Trophoblast cell (in vitro differentiated cells and primary cell): ENCODE measurements at regions not wholly inside any gene's neighbourhood (a gene's known extent, or its start where the extent isn't known, plus 50 kb on each side); places are given as distances from the start of the nearest gene placed in this dataset.

Experiments
- DNase-seq, 2 donors: peaks; one replicate each; pipeline ENCODE4 v3.0.0-alpha.2; 2016
- H2AFZ ChIP-seq: 2 replicates; pipeline ENCODE4 v1.6.1; 2013; ENCODE audit warnings: low read length, moderate library complexity, mild to moderate bottlenecking; ENCODE audit not compliant: insufficient read depth, poor library complexity
- H2AK5ac ChIP-seq: 2 replicates; pipeline ENCODE4 v1.6.1; 2013; ENCODE audit warnings: mild to moderate bottlenecking, low read length
- H2BK120ac ChIP-seq: 2 replicates; pipeline ENCODE4 v1.6.1; 2013; ENCODE audit warnings: low read length, mild to moderate bottlenecking, moderate library complexity; ENCODE audit not compliant: insufficient read depth, poor library complexity
- H2BK12ac ChIP-seq: 2 replicates; pipeline ENCODE4 v1.6.1; 2013; ENCODE audit warnings: mild to moderate bottlenecking, low read length, moderate library complexity
- H2BK5ac ChIP-seq: 2 replicates; pipeline ENCODE4 v1.6.1; 2013; ENCODE audit warnings: low read length, low read depth, moderate library complexity, mild to moderate bottlenecking; ENCODE audit not compliant: poor library complexity
- H3K14ac ChIP-seq: 2 replicates; pipeline ENCODE4 v1.6.1; 2013; ENCODE audit warnings: mild to moderate bottlenecking, low read length
- H3K18ac ChIP-seq: 2 replicates; pipeline ENCODE4 v1.6.1; 2013; ENCODE audit warnings: mild to moderate bottlenecking, low read length
- H3K23ac ChIP-seq: 2 replicates; pipeline ENCODE4 v1.6.1; 2013; ENCODE audit warnings: low read length
- H3K27ac ChIP-seq: 2 replicates; pipeline ENCODE4 v1.5.1; 2013; ENCODE audit warnings: low read depth, mild to moderate bottlenecking, inconsistent platforms, low read length, moderate library complexity
- H3K27me3 ChIP-seq: 2 replicates; pipeline ENCODE4 v1.6.1; 2013; ENCODE audit warnings: inconsistent platforms, mild to moderate bottlenecking, low read length, moderate library complexity; ENCODE audit not compliant: insufficient read depth
- H3K36me3 ChIP-seq, 2 experiments: 1 replicate in 1 of 2; 2 replicates in 1 of 2; pipeline ENCODE4 v1.6.1; 2013; ENCODE audit warnings: low read length in 2 of 2, mild to moderate bottlenecking in 2 of 2, moderate library complexity in 1 of 2; ENCODE audit not compliant: insufficient read depth in 2 of 2, control insufficient read depth in 1 of 2
- H3K4ac ChIP-seq: 2 replicates; pipeline ENCODE4 v1.6.1; 2013; ENCODE audit warnings: low read depth, mild to moderate bottlenecking, low read length, moderate library complexity
- H3K4me1 ChIP-seq, 2 experiments: 1 replicate in 1 of 2; 2 replicates in 1 of 2; pipeline ENCODE4 v1.6.1; 2013; ENCODE audit warnings: low read length in 2 of 2, mild to moderate bottlenecking in 2 of 2, moderate library complexity in 1 of 2; ENCODE audit not compliant: insufficient read depth in 2 of 2, control insufficient read depth in 1 of 2
- H3K4me2 ChIP-seq: 2 replicates; pipeline ENCODE4 v1.6.1; 2013; ENCODE audit warnings: inconsistent platforms, mild to moderate bottlenecking, low read length, moderate library complexity
- H3K4me3 ChIP-seq: 2 replicates; pipeline ENCODE4 v1.5.1; 2013; ENCODE audit warnings: mild to moderate bottlenecking, low read depth, low read length, inconsistent platforms
- H3K79me1 ChIP-seq: one replicate; pipeline ENCODE4 v1.6.1; 2013; ENCODE audit warnings: low read length
- H3K79me2 ChIP-seq: 2 replicates; pipeline ENCODE4 v1.6.1; 2013; ENCODE audit warnings: low read length, mild to moderate bottlenecking; ENCODE audit not compliant: control insufficient read depth, insufficient read depth, poor library complexity
- H3K9ac ChIP-seq: 2 replicates; pipeline ENCODE4 v1.6.1; 2013; ENCODE audit warnings: mild to moderate bottlenecking, low read length
- H3K9me3 ChIP-seq: 2 replicates; pipeline ENCODE4 v1.6.1; 2013; ENCODE audit warnings: low read depth, mild to moderate bottlenecking, control low read depth, inconsistent platforms, low read length; ENCODE audit not compliant: insufficient read depth
- H4K12ac ChIP-seq: 2 replicates; pipeline ENCODE4 v1.6.1; 2013; ENCODE audit warnings: low read depth, mild to moderate bottlenecking, low read length, moderate library complexity
- H4K8ac ChIP-seq: 2 replicates; pipeline ENCODE4 v1.6.1; 2013; ENCODE audit warnings: low read depth, mild to moderate bottlenecking, low read length, moderate library complexity
- H4K91ac ChIP-seq: one replicate; pipeline ENCODE4 v1.6.1; 2013; ENCODE audit warnings: low read depth, mild to moderate bottlenecking, low read length, moderate library complexity
- WGBS: extraction: QIAGEN DNeasy Blood & Tissue Kit; methylation state at CpG from one replicate; pipeline ENCODE4 v1.1.7; 2013; ENCODE audit warnings: missing lambda C conversion rate; ENCODE audit not compliant: insufficient read length, insufficient coverage; ENCODE audit errors: extremely low coverage; 5-methylcytosine and 5-hydroxymethylcytosine counted together

DNA sequence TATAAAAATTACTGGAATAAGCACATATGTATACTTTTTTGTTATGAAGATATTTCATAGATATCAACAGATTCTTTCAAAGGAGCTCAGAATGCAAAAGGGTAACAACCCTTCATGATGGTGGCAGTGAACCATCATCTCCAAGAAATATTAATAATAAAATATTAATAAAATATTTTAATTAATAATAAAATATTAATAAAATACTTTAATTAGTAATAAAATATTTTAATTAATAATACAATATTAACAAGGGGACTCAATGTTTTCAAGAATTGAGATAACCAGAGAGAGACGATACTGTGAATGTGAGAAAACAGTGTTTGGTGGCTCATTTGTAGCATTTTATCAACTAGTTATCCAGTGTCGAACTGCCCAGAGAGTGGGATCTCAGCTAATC, 86.0 kb upstream of the NT5E start:
- Histone ChIP-seq H3K27me3 (no peaks in the 10 kb centered on the region), H4K8ac (no peak overlapping the region), H3K4ac (no peak overlapping the region), H3K14ac (no peak overlapping the region), H3K4me3 (no peak overlapping the region), H3K9ac (no peak overlapping the region), H2BK12ac (no peak overlapping the region), H3K23ac (no peak overlapping the region), H3K27ac (no peak overlapping the region), H4K12ac (no peak overlapping the region), H2AK5ac (no peak overlapping the region), H3K36me3 (no peaks in the 10 kb centered on the region), H4K91ac (no peak overlapping the region), H3K79me1 (peaks cover 2% of the 10 kb centered on the region), H2AFZ (no peak overlapping the region), H2BK5ac (no peak overlapping the region), H3K4me2 (no peak overlapping the region), H2BK120ac (no peak overlapping the region), H3K4me1 (peaks cover 3% of the 10 kb centered on the region in 2 experiments), H3K18ac (no peak overlapping the region), H3K79me2 (no peaks in the 10 kb centered on the region), H3K9me3 (no peaks in the 10 kb centered on the region)
- no peak for DNase-seq
- no CpG with 5 or more reads among the region's 2 CpGs for WGBS

DNA sequence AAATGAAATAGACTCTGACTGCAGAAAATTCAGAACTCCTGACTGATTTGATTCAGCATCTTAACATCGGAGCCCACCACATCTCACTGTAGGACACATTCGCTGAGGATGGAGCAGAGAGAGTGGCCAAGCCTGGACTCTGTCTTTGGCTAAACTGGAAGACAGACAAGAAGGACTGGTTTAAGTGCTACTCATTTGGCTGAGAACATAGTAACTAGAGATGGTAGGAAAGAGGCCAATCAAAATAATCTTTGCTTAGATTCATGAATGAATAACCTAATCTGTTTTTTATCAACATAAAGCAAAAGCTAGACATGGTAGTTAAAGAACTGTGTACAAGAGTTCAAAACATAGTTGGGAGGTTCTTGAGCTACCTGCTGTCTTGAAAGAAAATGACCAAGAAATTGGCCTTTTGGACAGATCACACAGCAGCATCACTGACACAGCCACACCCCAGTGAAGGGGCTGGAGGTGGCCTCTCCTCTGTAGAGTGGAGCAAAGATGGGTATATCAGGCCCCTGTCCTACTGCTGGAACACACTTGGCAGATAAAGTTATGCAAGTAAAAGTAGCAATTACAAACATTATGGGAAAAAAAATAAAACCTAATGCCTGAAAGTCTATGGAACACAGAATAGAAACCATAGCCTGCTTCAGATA, 87.1 kb upstream of the NT5E start:
- Histone ChIP-seq H3K23ac (no peak overlapping the region), H2BK12ac (peak overlapping the region; percentile 84), H4K91ac (no peak overlapping the region), H3K4ac (no peak overlapping the region), H2AFZ (no peak overlapping the region), H2BK120ac (no peak overlapping the region), H3K18ac (no peak overlapping the region), H3K9me3 (no peaks in the 10 kb centered on the region), H4K8ac (no peak overlapping the region), H3K79me2 (no peaks in the 10 kb centered on the region), H3K14ac (no peak overlapping the region), H3K9ac (no peak overlapping the region), H2AK5ac (no peak overlapping the region), H2BK5ac (no peak overlapping the region), H3K27me3 (no peaks in the 10 kb centered on the region), H3K27ac (no peak overlapping the region), H3K4me3 (no peak overlapping the region), H3K4me1 (peaks cover 3% of the 10 kb centered on the region in 2 experiments), H3K4me2 (no peak overlapping the region), H4K12ac (no peak overlapping the region), H3K79me1 (peaks cover 2% of the 10 kb centered on the region), H3K36me3 (no peaks in the 10 kb centered on the region)
- DNase-seq, result no peak
- WGBS, result no CpG with 5 or more reads among the region's 2 CpGs

DNA sequence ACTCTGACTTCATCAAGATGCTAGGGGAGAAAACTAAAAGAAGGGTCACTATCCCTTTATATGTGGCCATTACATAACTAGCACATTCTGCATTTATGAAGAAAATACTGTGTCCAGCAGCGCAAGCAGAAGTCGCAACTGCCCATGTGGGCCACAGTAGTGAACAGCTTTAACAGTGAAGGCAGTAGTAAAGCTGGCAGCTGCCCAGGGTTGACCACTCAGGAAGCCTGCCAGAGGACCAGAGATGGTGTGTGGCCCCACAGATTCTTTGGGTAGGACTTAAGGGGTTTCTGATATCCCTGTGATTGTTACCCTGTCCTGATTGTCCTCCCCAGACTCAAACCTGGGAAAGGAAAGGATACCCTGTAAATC, 88.3 kb upstream of the NT5E start:
- Histone ChIP-seq H4K8ac (no peak overlapping the region), H3K14ac (peak overlapping the region; percentile 70), H2AFZ (no peak overlapping the region), H3K4me2 (no peak overlapping the region), H2BK12ac (peak overlapping the region; percentile 98), H3K9ac (no peak overlapping the region), H2BK120ac (peak overlapping the region; percentile 93), H3K79me1 (peaks cover 2% of the 10 kb centered on the region), H3K79me2 (no peaks in the 10 kb centered on the region), H3K4me1 (peaks cover 3% of the 10 kb centered on the region in 2 experiments), H2AK5ac (no peak overlapping the region), H4K12ac (no peak overlapping the region), H3K27me3 (no peaks in the 10 kb centered on the region), H2BK5ac (peak overlapping the region; percentile 60), H3K18ac (peak overlapping the region; percentile 87), H3K4me3 (no peak overlapping the region), H3K36me3 (no peaks in the 10 kb centered on the region), H4K91ac (peak overlapping the region; percentile 86), H3K4ac (no peak overlapping the region), H3K9me3 (no peaks in the 10 kb centered on the region), H3K27ac (peak overlapping the region; percentile 64), H3K23ac (no peak overlapping the region)
- WGBS, result no CpG with 5 or more reads among the region's 2 CpGs
- DNase-seq, result no peak

DNA sequence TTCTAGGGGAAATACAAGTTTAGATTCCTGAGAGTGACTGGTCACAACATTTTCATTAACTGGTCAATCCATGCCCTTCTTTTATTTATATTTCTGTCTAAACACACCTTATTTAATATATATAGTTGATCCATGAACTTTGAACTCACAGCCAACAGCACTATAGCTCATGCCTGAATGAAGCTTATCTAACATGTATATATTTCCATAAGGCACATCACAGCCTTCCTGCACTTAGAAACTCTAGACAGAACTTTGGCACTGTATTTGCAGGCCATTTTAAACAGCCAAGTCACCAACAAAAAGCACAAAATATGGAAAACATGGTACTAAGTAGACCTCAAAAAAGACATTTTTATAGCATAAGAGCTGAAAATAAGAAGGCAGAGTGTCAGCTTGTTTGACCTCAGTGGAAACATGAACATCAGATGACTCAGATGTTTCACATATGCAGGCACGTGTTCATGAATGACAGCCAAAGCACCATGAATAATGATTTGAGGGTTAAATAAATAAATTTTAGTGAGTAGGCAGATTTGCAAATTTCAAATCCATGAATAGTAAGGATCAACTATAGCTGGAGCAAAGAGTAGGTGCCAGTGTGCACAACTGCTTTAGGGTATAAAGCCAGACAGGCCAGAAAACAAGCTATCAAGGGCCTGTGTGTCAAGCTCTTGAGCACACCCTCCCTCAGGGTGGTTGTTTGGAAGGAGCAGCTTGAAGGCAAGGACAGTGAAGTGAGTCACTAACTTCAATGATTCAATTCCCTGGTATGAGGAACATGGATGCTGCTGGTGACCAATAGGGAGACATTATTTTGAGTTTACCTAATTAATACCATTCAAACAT, 88.9 kb upstream of the NT5E start:
- Histone ChIP-seq H3K23ac (no peak overlapping the region), H4K8ac (no peak overlapping the region), H3K36me3 (no peaks in the 10 kb centered on the region), H2BK120ac (no peak overlapping the region), H2BK5ac (no peak overlapping the region), H4K91ac (no peak overlapping the region), H3K4me2 (no peak overlapping the region), H2AFZ (no peak overlapping the region), H3K9ac (no peak overlapping the region), H3K4ac (no peak overlapping the region), H2AK5ac (no peak overlapping the region), H4K12ac (no peak overlapping the region), H3K9me3 (no peaks in the 10 kb centered on the region), H3K27me3 (no peaks in the 10 kb centered on the region), H3K4me3 (no peak overlapping the region), H3K4me1 (peaks cover 3% of the 10 kb centered on the region in 2 experiments), H3K27ac (no peak overlapping the region), H3K79me2 (no peaks in the 10 kb centered on the region), H3K14ac (no peak overlapping the region), H3K79me1 (peaks cover 2% of the 10 kb centered on the region), H3K18ac (no peak overlapping the region), H2BK12ac (no peak overlapping the region)
- no CpG with 5 or more reads among the region's 1 CpG for WGBS
- peak; percentile 70 to 89 for DNase-seq
